T-helper 1 cell treated with Interleukin-12 subunit alpha and Interleukin-12 subunit beta and Interleukin-4 antibody, amounts not matched to agents 30 μg/mL and 1 μg/mL, for 36 hours (primary cell): ENCODE measurements at regions not wholly inside any gene's neighbourhood (a gene's known extent, or its start where the extent isn't known, plus 50 kb on each side); places are given as distances from the start of the nearest gene placed in this dataset.
"Not testable (repeated sequence)": the region's sequence is repeated elsewhere in the genome, so short reads cannot be mapped to it uniquely, and the experiment has no call there.

Experiments
- H3K27ac Mint-ChIP-seq: one replicate; pipeline ENCODE4 v1.8.0; 2021; ENCODE audit warnings: mild to moderate bottlenecking, mixed read lengths
- H3K27me3 Mint-ChIP-seq: one replicate; pipeline ENCODE4 v1.8.0; 2021; ENCODE audit warnings: low read depth, mixed read lengths
- H3K36me3 Mint-ChIP-seq: one replicate; pipeline ENCODE4 v1.8.0; 2021; ENCODE audit warnings: low read depth, mixed read lengths
- H3K4me1 Mint-ChIP-seq: one replicate; pipeline ENCODE4 v1.8.0; 2021; ENCODE audit warnings: low read depth, mixed read lengths
- H3K4me3 Mint-ChIP-seq: one replicate; pipeline ENCODE4 v1.8.0; 2021; ENCODE audit warnings: mild to moderate bottlenecking, moderate library complexity, mixed read lengths
- H3K9me3 Mint-ChIP-seq: one replicate; pipeline ENCODE4 v1.8.0; 2021; ENCODE audit warnings: mixed read lengths

- not testable (repeated sequence) for H3K4me1 Mint-ChIP-seq, H3K4me3 Mint-ChIP-seq, H3K27me3 Mint-ChIP-seq, H3K36me3 Mint-ChIP-seq, H3K27ac Mint-ChIP-seq
- H3K9me3 Mint-ChIP-seq = peaks cover 60% of the 10 kb centered on the region
Observed at GRCh38 chr19:27419217-27419616, 1793.7 kb downstream of the UQCRFS1 start.

- Mint-ChIP-seq H3K36me3 (no peaks in the 10 kb centered on the region), H3K4me3 (no peak overlapping the region), H3K27me3 (no peaks in the 10 kb centered on the region), H3K4me1 (no peaks in the 10 kb centered on the region), H3K27ac (no peak overlapping the region), H3K9me3 (peaks cover 92% of the 10 kb centered on the region)
Observed at GRCh38 chr19:27393591-27393990, 1819.4 kb downstream of the UQCRFS1 start.

GRCh38 chr19:27392027-27392632 lies 1820.8 kb downstream of the UQCRFS1 start:
- H3K27me3 Mint-ChIP-seq = no peaks in the 10 kb centered on the region
- no peak overlapping the region for H3K4me3 Mint-ChIP-seq
- H3K36me3 Mint-ChIP-seq = no peaks in the 10 kb centered on the region
- no peak overlapping the region for H3K27ac Mint-ChIP-seq
- peaks cover 92% of the 10 kb centered on the region for H3K9me3 Mint-ChIP-seq
- H3K4me1 Mint-ChIP-seq = no peaks in the 10 kb centered on the region

- H3K27me3 Mint-ChIP-seq, H3K27ac Mint-ChIP-seq, H3K36me3 Mint-ChIP-seq, H3K4me3 Mint-ChIP-seq, H3K4me1 Mint-ChIP-seq: not testable (repeated sequence)
- H3K9me3 Mint-ChIP-seq = peaks cover 94% of the 10 kb centered on the region
Observed at GRCh38 chr19:27379306-27379705, 1833.6 kb downstream of the UQCRFS1 start.

- not testable (repeated sequence) for H3K36me3 Mint-ChIP-seq, H3K4me3 Mint-ChIP-seq
Observed at GRCh38 chr19:27369603-27370002, 1843.3 kb downstream of the UQCRFS1 start.

GRCh38 chr19:27362438-27362837 lies 1850.5 kb downstream of the UQCRFS1 start:
- peaks cover 90% of the 10 kb centered on the region for H3K9me3 Mint-ChIP-seq
- H3K36me3 Mint-ChIP-seq, H3K27me3 Mint-ChIP-seq, H3K4me3 Mint-ChIP-seq, H3K4me1 Mint-ChIP-seq, H3K27ac Mint-ChIP-seq: not testable (repeated sequence)

More at GRCh38 chr19:27369603-27370002, 1843.3 kb downstream of the UQCRFS1 start:
- not testable (repeated sequence) for H3K27me3 Mint-ChIP-seq, H3K27ac Mint-ChIP-seq, H3K4me1 Mint-ChIP-seq
- H3K9me3 Mint-ChIP-seq = peaks cover 87% of the 10 kb centered on the region

- not testable (repeated sequence) for H3K27me3 Mint-ChIP-seq, H3K4me1 Mint-ChIP-seq, H3K27ac Mint-ChIP-seq, H3K4me3 Mint-ChIP-seq, H3K36me3 Mint-ChIP-seq
- H3K9me3 Mint-ChIP-seq = peaks cover 97% of the 10 kb centered on the region
Observed at GRCh38 chr19:27355581-27355980, 1857.4 kb downstream of the UQCRFS1 start.
